Endothelial cell of umbilical vein (primary cell): ENCODE measurements at regions not wholly inside any gene's neighbourhood (a gene's known extent, or its start where the extent isn't known, plus 50 kb on each side); places are given as distances from the start of the nearest gene placed in this dataset.

ENCODE experiments used
- EZH2 ChIP-seq: IDR thresholded peaks from 2 replicates; pipeline ENCODE4 v1.6.1; 2012; ENCODE audit warnings: borderline replicate concordance, low read depth, mild to moderate bottlenecking, moderate library complexity, low read length, inconsistent platforms; ENCODE audit not compliant: severe bottlenecking
- GATA2 ChIP-seq: IDR thresholded peaks from 2 replicates; pipeline ENCODE4 v1.7.0; 2011; ENCODE audit warnings: low read depth, mild to moderate bottlenecking, moderate library complexity, mixed read lengths, low read length; ENCODE audit not compliant: insufficient read length, insufficient read depth
- JUN ChIP-seq: IDR thresholded peaks from 2 replicates; pipeline ENCODE4 v1.6.1; 2011; ENCODE audit warnings: borderline replicate concordance, low read depth; ENCODE audit not compliant: insufficient read length, insufficient read depth
- MYC ChIP-seq: IDR thresholded peaks from one replicate; pipeline ENCODE4 v1.6.1; 2011; ENCODE audit warnings: mild to moderate bottlenecking, low read depth, low read length
- POLR2A ChIP-seq: IDR thresholded peaks from 2 replicates; pipeline ENCODE4 v1.6.1; 2012; ENCODE audit warnings: low read depth, mild to moderate bottlenecking, control low read depth, low read length
- POLR2AphosphoS5 ChIP-seq: IDR thresholded peaks from 2 replicates; pipeline ENCODE4 v1.6.1; 2012; ENCODE audit warnings: low read depth, mild to moderate bottlenecking, control low read depth, low read length, moderate library complexity; ENCODE audit not compliant: insufficient read depth
- TF ChIP-seq, protein P1 (sequence below), 2 donors: IDR thresholded peaks; 1 replicate in 1 of 2; 2 replicates in 1 of 2; pipeline ENCODE4 v1.5.1; 2011; ENCODE audit warnings: low read length in 2 of 2, mild to moderate bottlenecking in 2 of 2, moderate library complexity in 2 of 2, control low read depth in 1 of 2, inconsistent platforms in 1 of 2, low read depth in 1 of 2; ENCODE audit not compliant: insufficient read depth in 1 of 2; ENCODE audit errors: extremely low read depth in 1 of 2

DNA sequence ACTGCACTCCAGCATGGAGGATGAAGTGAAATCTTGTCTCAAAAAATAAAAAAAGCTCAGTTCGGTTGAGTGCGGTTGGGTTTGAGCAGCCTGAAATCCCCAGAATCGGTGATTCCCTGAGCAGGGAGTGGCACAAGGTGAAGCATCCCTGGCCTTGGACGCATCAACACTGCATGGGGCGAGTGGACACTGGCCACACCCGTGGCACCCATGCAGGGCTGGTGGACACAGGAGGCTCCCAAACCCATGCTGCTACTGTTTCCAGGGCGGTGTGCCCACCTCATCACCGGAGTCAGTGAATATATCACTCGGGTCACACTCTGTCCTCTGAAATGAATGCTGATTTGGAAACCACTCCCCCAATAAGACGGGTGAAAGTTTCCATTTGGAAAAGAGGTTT, 53.4 kb upstream of the ACTRT2 start:
- TF ChIP-seq, protein P1, sequence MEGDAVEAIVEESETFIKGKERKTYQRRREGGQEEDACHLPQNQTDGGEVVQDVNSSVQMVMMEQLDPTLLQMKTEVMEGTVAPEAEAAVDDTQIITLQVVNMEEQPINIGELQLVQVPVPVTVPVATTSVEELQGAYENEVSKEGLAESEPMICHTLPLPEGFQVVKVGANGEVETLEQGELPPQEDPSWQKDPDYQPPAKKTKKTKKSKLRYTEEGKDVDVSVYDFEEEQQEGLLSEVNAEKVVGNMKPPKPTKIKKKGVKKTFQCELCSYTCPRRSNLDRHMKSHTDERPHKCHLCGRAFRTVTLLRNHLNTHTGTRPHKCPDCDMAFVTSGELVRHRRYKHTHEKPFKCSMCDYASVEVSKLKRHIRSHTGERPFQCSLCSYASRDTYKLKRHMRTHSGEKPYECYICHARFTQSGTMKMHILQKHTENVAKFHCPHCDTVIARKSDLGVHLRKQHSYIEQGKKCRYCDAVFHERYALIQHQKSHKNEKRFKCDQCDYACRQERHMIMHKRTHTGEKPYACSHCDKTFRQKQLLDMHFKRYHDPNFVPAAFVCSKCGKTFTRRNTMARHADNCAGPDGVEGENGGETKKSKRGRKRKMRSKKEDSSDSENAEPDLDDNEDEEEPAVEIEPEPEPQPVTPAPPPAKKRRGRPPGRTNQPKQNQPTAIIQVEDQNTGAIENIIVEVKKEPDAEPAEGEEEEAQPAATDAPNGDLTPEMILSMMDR (IDR thresholded peaks at IDR 0.05; ENCODE audit: extremely low read depth in 1 of 2, insufficient read depth in 1 of 2, low read depth in 1 of 2, low read length in 2 of 2) = no peak
- TF ChIP-seq POLR2A (no peak), POLR2AphosphoS5 (no peak), EZH2 (no peak), MYC (no peak), GATA2 (no peak), JUN (no peak)
